Calu3 (cell line): ENCODE measurements at regions not wholly inside any gene's neighbourhood (a gene's known extent, or its start where the extent isn't known, plus 50 kb on each side); places are given as distances from the start of the nearest gene placed in this dataset.

Experiments used
- BruUV-seq: library from RNA; stranded (reverse); fragments of 400-500 nt; replicated peaks from 2 replicates; lab custom pipeline; 2021; lab: Mats Ljungman, UMichigan
- CTCF ChIA-PET: fragments of 300-600 bp; sonication (Branson Sonifier 250); formaldehyde crosslinking; loops from one replicate; lab custom pipeline; 2022; ENCODE audit warnings: antibody characterized with exemption; lab: Charles Lee
- DNase-seq: peaks from one replicate; pipeline ENCODE4 v3.0.0; 2022
- H3K27ac Mint-ChIP-seq: one replicate; pipeline ENCODE4 v1.8.0; 2022; ENCODE audit warnings: mixed read lengths; ENCODE audit not compliant: unreplicated experiment
- H3K27me3 Mint-ChIP-seq: one replicate; pipeline ENCODE4 v1.8.0; 2022; ENCODE audit warnings: mixed read lengths; ENCODE audit not compliant: unreplicated experiment
- H3K36me3 Mint-ChIP-seq: one replicate; pipeline ENCODE4 v1.8.0; 2022; ENCODE audit warnings: mild to moderate bottlenecking, moderate library complexity, mixed read lengths; ENCODE audit not compliant: insufficient read depth, unreplicated experiment
- H3K4me1 Mint-ChIP-seq: one replicate; pipeline ENCODE4 v1.8.0; 2022; ENCODE audit warnings: mild to moderate bottlenecking, low read depth, mixed read lengths; ENCODE audit not compliant: unreplicated experiment
- H3K4me3 Mint-ChIP-seq: one replicate; pipeline ENCODE4 v1.8.0; 2022; ENCODE audit warnings: mild to moderate bottlenecking, low read depth, moderate library complexity, mixed read lengths; ENCODE audit not compliant: unreplicated experiment
- H3K9me3 Mint-ChIP-seq: one replicate; pipeline ENCODE4 v1.8.0; 2022; ENCODE audit warnings: low read depth, mixed read lengths; ENCODE audit not compliant: unreplicated experiment
- CTCF ChIP-seq: fragments of 200-600 bp; IDR thresholded peaks from one replicate; pipeline ENCODE4 v1.8.0; 2022; ENCODE audit warnings: antibody characterized with exemption; ENCODE audit not compliant: unreplicated experiment
- intact Hi-C: fragments of 100-400 bp; cut with micrococcal nuclease; formaldehyde crosslinking; loops from one replicate; pipeline ENCODE4 v1.10.0; 2022; ENCODE audit not compliant: unreplicated experiment

DNA sequence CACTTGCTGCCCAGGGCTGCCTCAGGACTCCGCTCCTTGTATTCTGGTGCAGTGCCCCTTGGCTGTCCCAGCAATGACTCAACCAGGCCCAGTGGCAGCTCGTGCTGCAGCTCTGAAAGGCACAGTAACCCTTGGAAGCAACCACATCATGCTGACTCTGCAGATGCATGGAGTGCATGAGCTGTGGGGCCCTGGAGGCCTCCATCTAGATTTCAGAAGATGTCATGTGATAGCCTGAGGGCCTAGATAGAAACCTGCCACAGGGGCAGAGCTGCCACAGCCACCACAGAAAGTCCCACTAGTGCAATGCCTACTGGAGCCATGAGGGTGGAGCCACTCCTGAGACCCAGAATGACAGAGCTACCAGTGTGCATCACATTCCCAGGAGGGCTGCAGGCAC, 117.1 kb upstream of the SMAD3 start:
- peaks cover 37% of the 10 kb centered on the region for H3K4me1 Mint-ChIP-seq
- no peaks in the 10 kb centered on the region for H3K27me3 Mint-ChIP-seq
- no peaks in the 10 kb centered on the region for H3K9me3 Mint-ChIP-seq
- H3K4me3 Mint-ChIP-seq = no peak overlapping the region
- intact Hi-C loops = loop anchor here (5.0 to 10.0 kb wide), 5 partner anchors 46 to 887 kb away; no protein-coding TSS in a partner anchor
- BruUV-seq = no TSS peak
- H3K27ac Mint-ChIP-seq = no peak overlapping the region
- H3K36me3 Mint-ChIP-seq = no peaks in the 10 kb centered on the region
- TF ChIP-seq CTCF = no peak
- CTCF ChIA-PET = interaction anchor here (0.5 to 1.6 kb wide), 3 partner anchors 82 to 356 kb away, joined by 3 to 8 read pairs (median 3); no protein-coding TSS in a partner anchor
- DNase-seq = no peak

- intact Hi-C loops = no loop called here
- H3K9me3 Mint-ChIP-seq = no peaks in the 10 kb centered on the region
- H3K27ac Mint-ChIP-seq = no peak overlapping the region
- TF ChIP-seq CTCF = no peak
- DNase-seq = no peak
- no peak overlapping the region for H3K4me3 Mint-ChIP-seq
- CTCF ChIA-PET = interaction anchor here (1.1 kb wide), 1 partner anchor 354 kb away, joined by 3 read pairs; no protein-coding TSS in a partner anchor
- peaks cover 37% of the 10 kb centered on the region for H3K4me1 Mint-ChIP-seq
- BruUV-seq = no TSS peak
- H3K36me3 Mint-ChIP-seq = no peaks in the 10 kb centered on the region
- H3K27me3 Mint-ChIP-seq = no peaks in the 10 kb centered on the region
Measured at GRCh38 chr15:66950114-66950513, 115.3 kb upstream of the SMAD3 start.

GRCh38 chr15:66951531-66952320, 113.7 kb upstream of the SMAD3 start:
- BruUV-seq = no TSS peak
- no peak for DNase-seq
- CTCF ChIA-PET = no interaction called here
- H3K27ac Mint-ChIP-seq = no peak overlapping the region
- no peak for TF ChIP-seq CTCF
- H3K4me3 Mint-ChIP-seq = no peak overlapping the region
- H3K27me3 Mint-ChIP-seq = no peaks in the 10 kb centered on the region
- H3K36me3 Mint-ChIP-seq = no peaks in the 10 kb centered on the region
- intact Hi-C loops = no loop called here
- H3K4me1 Mint-ChIP-seq = peaks cover 35% of the 10 kb centered on the region
- H3K9me3 Mint-ChIP-seq = no peaks in the 10 kb centered on the region

DNA sequence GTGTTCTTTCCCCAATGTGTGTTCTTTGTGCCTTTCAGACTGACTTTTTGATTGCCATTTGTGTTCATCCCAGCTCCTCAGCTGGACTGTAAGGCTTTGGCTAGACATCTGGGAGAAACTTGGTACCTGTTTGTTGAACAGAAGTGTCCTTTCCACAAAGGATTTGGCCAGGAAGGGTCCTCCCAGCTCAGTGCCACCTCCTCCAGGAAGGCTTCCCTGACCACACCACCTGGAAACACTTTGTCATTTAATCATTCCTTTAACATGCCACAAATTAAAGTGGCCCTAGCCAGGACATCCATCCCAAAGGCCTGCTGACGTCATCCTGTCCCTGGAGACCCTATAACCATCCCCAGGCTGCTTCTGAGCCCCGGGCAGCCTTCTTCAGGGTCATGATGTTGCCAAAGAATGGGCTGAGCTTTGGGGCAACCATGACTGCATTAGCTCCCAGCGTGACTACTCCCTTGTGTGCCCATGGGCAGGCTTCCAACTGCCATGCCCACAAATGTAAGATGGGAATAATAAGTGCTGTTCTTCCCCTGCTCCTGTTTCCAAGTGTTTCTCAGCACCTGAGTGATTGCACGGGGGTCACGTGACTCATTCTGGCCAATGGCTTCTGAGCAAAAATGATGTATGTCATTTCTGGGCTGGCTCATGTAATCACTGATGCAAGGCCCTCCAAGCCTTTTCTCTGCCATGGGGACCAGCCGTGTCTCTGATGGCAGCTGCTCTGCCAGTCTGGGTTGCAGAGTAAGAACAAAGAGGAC, 112.5 kb upstream of the SMAD3 start:
- no peaks in the 10 kb centered on the region for H3K27me3 Mint-ChIP-seq
- no peak for TF ChIP-seq CTCF
- no peak overlapping the region for H3K27ac Mint-ChIP-seq
- peaks cover 27% of the 10 kb centered on the region for H3K4me1 Mint-ChIP-seq
- CTCF ChIA-PET = no interaction called here
- H3K4me3 Mint-ChIP-seq = no peak overlapping the region
- BruUV-seq = no TSS peak
- no peaks in the 10 kb centered on the region for H3K36me3 Mint-ChIP-seq
- intact Hi-C loops = no loop called here
- no peaks in the 10 kb centered on the region for H3K9me3 Mint-ChIP-seq
- no peak for DNase-seq
